Loucy (cell line): ENCODE measurements at regions not wholly inside any gene's neighbourhood (a gene's known extent, or its start where the extent isn't known, plus 50 kb on each side); places are given as distances from the start of the nearest gene placed in this dataset.

ENCODE experiments used
- H2AFZ ChIP-seq: fragments of 200-600 bp; sonication (generic); 2 replicates; pipeline ENCODE4 v1.6.0; 2016; ENCODE audit warnings: antibody characterized with exemption, mild to moderate bottlenecking, low read length, moderate library complexity
- H3F3A ChIP-seq: fragments of 200-600 bp; 2 replicates; pipeline ENCODE4 v1.6.0; 2016; ENCODE audit warnings: antibody characterized with exemption, low read depth, mild to moderate bottlenecking
- H3K27me3 ChIP-seq: fragments of 200-600 bp; sonication (generic); 2 replicates; pipeline ENCODE4 v1.6.1; 2014; ENCODE audit warnings: low read length, mild to moderate bottlenecking; ENCODE audit not compliant: insufficient read depth, poor library complexity, severe bottlenecking
- H3K36me3 ChIP-seq: fragments of 200-600 bp; sonication (generic); 2 replicates; pipeline ENCODE4 v1.6.1; 2016; ENCODE audit warnings: low read length; ENCODE audit not compliant: insufficient read depth
- H3K4me1 ChIP-seq: fragments of 200-600 bp; sonication (generic); 2 replicates; pipeline ENCODE4 v1.5.1; 2014; ENCODE audit warnings: low read length, mild to moderate bottlenecking; ENCODE audit not compliant: insufficient read depth, poor library complexity, severe bottlenecking
- H3K4me2 ChIP-seq: fragments of 200-600 bp; sonication (generic); 2 replicates; pipeline ENCODE4 v1.6.0; 2014; ENCODE audit warnings: antibody characterized with exemption, low read length, low read depth, mild to moderate bottlenecking; ENCODE audit not compliant: poor library complexity, severe bottlenecking
- H3K4me3 ChIP-seq: fragments of 200-600 bp; sonication (generic); 2 replicates; pipeline ENCODE4 v1.5.1; 2014; ENCODE audit warnings: low read length, mild to moderate bottlenecking, mixed read lengths; ENCODE audit not compliant: poor library complexity, severe bottlenecking
- H3K79me2 ChIP-seq: fragments of 200-600 bp; sonication (generic); 2 replicates; pipeline ENCODE4 v1.6.1; 2014; ENCODE audit warnings: low read length; ENCODE audit not compliant: insufficient read depth
- H3K9ac ChIP-seq: fragments of 200-600 bp; sonication (generic); 2 replicates; pipeline ENCODE4 v1.6.0; 2014; ENCODE audit warnings: mild to moderate bottlenecking, low read depth, low read length, moderate library complexity; ENCODE audit not compliant: poor library complexity, severe bottlenecking
- H3K9me2 ChIP-seq: fragments of 200-600 bp; sonication (generic); replicated peaks from 2 replicates; pipeline ENCODE4 v1.6.1; 2016; ENCODE audit warnings: low read depth, low read length, mixed read lengths
- H3K9me3 ChIP-seq: fragments of 200-600 bp; sonication (generic); 2 replicates; pipeline ENCODE4 v1.6.1; 2014; ENCODE audit warnings: mild to moderate bottlenecking, antibody characterized with exemption, low read length, low read depth; ENCODE audit not compliant: insufficient read depth
- H4K20me1 ChIP-seq: fragments of 200-600 bp; sonication (generic); 2 replicates; pipeline ENCODE4 v1.6.0; 2014; ENCODE audit warnings: antibody characterized with exemption, low read length, mild to moderate bottlenecking; ENCODE audit not compliant: insufficient read depth, poor library complexity, severe bottlenecking
- CTCF ChIP-seq: fragments of 200-600 bp; sonication (generic); conservative IDR thresholded peaks from 2 replicates; pipeline ENCODE4 v1.5.1; 2014; ENCODE audit warnings: mild to moderate bottlenecking, antibody characterized with exemption, low read length
- EZH2phosphoT487 ChIP-seq: fragments of 200-600 bp; IDR thresholded peaks from 2 replicates; pipeline ENCODE4 v1.6.1; 2018; ENCODE audit warnings: antibody characterized with exemption, mild to moderate bottlenecking, moderate library complexity, borderline replicate concordance

GRCh38 chr7:108627476-108628051 lies 57.9 kb downstream of the DNAJB9 start:
- H2AFZ ChIP-seq = no peak overlapping the region
- no peak for TF ChIP-seq CTCF
- H3K4me2 ChIP-seq = no peak overlapping the region
- H4K20me1 ChIP-seq = no peaks in the 10 kb centered on the region
- no peak overlapping the region for H3K9ac ChIP-seq
- H3K9me3 ChIP-seq = no peaks in the 10 kb centered on the region
- no peaks in the 10 kb centered on the region for H3F3A ChIP-seq
- no peak overlapping the region for H3K4me3 ChIP-seq
- no peaks in the 10 kb centered on the region for H3K27me3 ChIP-seq
- no peaks in the 10 kb centered on the region for H3K4me1 ChIP-seq
- no peaks in the 10 kb centered on the region for H3K9me2 ChIP-seq
- no peaks in the 10 kb centered on the region for H3K79me2 ChIP-seq
- no peaks in the 10 kb centered on the region for H3K36me3 ChIP-seq

- Histone ChIP-seq H4K20me1 (no peaks in the 10 kb centered on the region), H3K4me3 (no peak overlapping the region), H3K9me2 (no peaks in the 10 kb centered on the region), H3K27me3 (no peaks in the 10 kb centered on the region), H3K79me2 (no peaks in the 10 kb centered on the region), H3F3A (no peaks in the 10 kb centered on the region), H3K9me3 (no peaks in the 10 kb centered on the region), H3K4me2 (no peak overlapping the region), H3K4me1 (no peaks in the 10 kb centered on the region), H3K9ac (no peak overlapping the region), H2AFZ (no peak overlapping the region), H3K36me3 (no peaks in the 10 kb centered on the region)
- TF ChIP-seq EZH2phosphoT487 (no peak), CTCF (no peak)
Measured at GRCh38 chr7:108628678-108629077, 59.0 kb downstream of the DNAJB9 start.

GRCh38 chr7:108629651-108630400 lies 60.2 kb downstream of the DNAJB9 start:
- no peaks in the 10 kb centered on the region for H3K9me3 ChIP-seq
- H3F3A ChIP-seq = no peaks in the 10 kb centered on the region
- no peak overlapping the region for H3K4me2 ChIP-seq
- no peaks in the 10 kb centered on the region for H3K79me2 ChIP-seq
- no peak overlapping the region for H3K9ac ChIP-seq
- no peak for TF ChIP-seq CTCF
- no peak for TF ChIP-seq EZH2phosphoT487
- no peaks in the 10 kb centered on the region for H3K4me1 ChIP-seq
- H3K36me3 ChIP-seq = no peaks in the 10 kb centered on the region
- H3K9me2 ChIP-seq = no peaks in the 10 kb centered on the region
- no peak overlapping the region for H3K4me3 ChIP-seq
- H3K27me3 ChIP-seq = no peaks in the 10 kb centered on the region
- H2AFZ ChIP-seq = no peak overlapping the region
- no peaks in the 10 kb centered on the region for H4K20me1 ChIP-seq
